Prostate gland (tissue), 2 donors: ENCODE measurements at regions not wholly inside any gene's neighbourhood (a gene's known extent, or its start where the extent isn't known, plus 50 kb on each side); places are given as distances from the start of the nearest gene placed in this dataset.

Experiments used
- DNase-seq: peaks from one replicate; pipeline ENCODE4 v3.0.0-alpha.2; 2019; ENCODE audit warnings: low spot score
- H3K27ac ChIP-seq, 2 donors: fragments of 200-600 bp; sonication (generic); 2 replicates each; pipeline ENCODE4 v1.5.1; 2017 to 2019
- H3K27me3 ChIP-seq: fragments of 200-600 bp; sonication (generic); replicated peaks from 2 replicates; pipeline ENCODE4 v1.5.1; 2019; ENCODE audit not compliant: insufficient read depth
- H3K36me3 ChIP-seq, 2 donors: fragments of 200-600 bp; sonication (generic); 1 replicate in 1 of 2; 2 replicates in 1 of 2; pipeline versions ENCODE4 v1.5.1 to v1.8.1; 2017 to 2019
- H3K4me1 ChIP-seq: fragments of 200-600 bp; sonication (generic); replicated peaks from 2 replicates; pipeline ENCODE4 v1.5.1; 2019
- H3K4me3 ChIP-seq, 2 donors: fragments of 200-600 bp; sonication (generic); 2 replicates each; pipeline ENCODE4 v1.5.1; 2017 to 2019
- H3K9me3 ChIP-seq: fragments of 200-600 bp; sonication (generic); 2 replicates; pipeline ENCODE4 v1.5.1; 2017
- CTCF ChIP-seq, 4 experiments: fragments of 200-600 bp in 2 of 4; fragments of 450-650 bp in 2 of 4; sonication (generic) in 2 of 4; IDR thresholded peaks; 1 replicate in 3 of 4; 2 replicates in 1 of 4; pipeline ENCODE4 v1.5.1; 2016 to 2019; ENCODE audit warnings: antibody characterized with exemption in 4 of 4, mild to moderate bottlenecking in 2 of 4, moderate library complexity in 2 of 4
- POLR2A ChIP-seq: fragments of 450-650 bp; IDR thresholded peaks from one replicate; pipeline ENCODE4 v1.6.1; 2016; ENCODE audit warnings: antibody characterized with exemption, mild to moderate bottlenecking
- POLR2AphosphoS5 ChIP-seq: sonication (generic); formaldehyde crosslinking; IDR thresholded peaks from one replicate; pipeline ENCODE4 v1.6.1; 2017; ENCODE audit warnings: antibody characterized with exemption
- WGBS: methylation state at CpG from one replicate; pipeline ENCODE4 v1.1.5; 2018; 5-methylcytosine and 5-hydroxymethylcytosine counted together
- intact Hi-C: fragments of 100-400 bp; cut with DNase I; formaldehyde crosslinking; loops from one replicate; pipeline ENCODE4 v1.14.2; 2022

- no peak for DNase-seq
- Histone ChIP-seq H3K36me3 (no peaks in the 10 kb centered on the region), H3K27ac (peak overlapping the region; percentile 30 to 60), H3K4me1 (no peaks in the 10 kb centered on the region), H3K27me3 (no peaks in the 10 kb centered on the region), H3K4me3 (no peak overlapping the region), H3K9me3 (no peaks in the 10 kb centered on the region)
- no peak for TF ChIP-seq POLR2A
- TF ChIP-seq POLR2AphosphoS5: no peak
- TF ChIP-seq CTCF (IDR thresholded peaks at IDR 0.05): no peak
- intact Hi-C loops: no loop called here
- 94% methylated on average over 68 of the region's 69 CpGs for WGBS
Observed at GRCh38 chr6:170136541-170137175, 154.2 kb downstream of the DLL1 start.

GRCh38 chr6:170135821-170136471 is 154.9 kb downstream of the DLL1 start:
- WGBS: 93% methylated on average over 38 of the region's 38 CpGs
- H3K27me3 ChIP-seq: no peaks in the 10 kb centered on the region
- H3K4me1 ChIP-seq: no peaks in the 10 kb centered on the region
- H3K9me3 ChIP-seq: no peaks in the 10 kb centered on the region
- no peak for DNase-seq
- H3K4me3 ChIP-seq: no peak overlapping the region
- intact Hi-C loops: no loop called here
- H3K36me3 ChIP-seq: no peaks in the 10 kb centered on the region
- TF ChIP-seq CTCF (IDR thresholded peaks at IDR 0.05) (no peak), POLR2AphosphoS5 (no peak), POLR2A (no peak)
- peak overlapping the region in 1 of 2 donors; percentile 60 for H3K27ac ChIP-seq

GRCh38 chr6:170135461-170135820 is 155.4 kb downstream of the DLL1 start:
- H3K27me3 ChIP-seq: no peaks in the 10 kb centered on the region
- H3K4me1 ChIP-seq: no peaks in the 10 kb centered on the region
- no peaks in the 10 kb centered on the region for H3K9me3 ChIP-seq
- TF ChIP-seq POLR2AphosphoS5 (no peak), CTCF (IDR thresholded peaks at IDR 0.05) (no peak), POLR2A (no peak)
- no peak for DNase-seq
- no peak overlapping the region for H3K27ac ChIP-seq
- H3K4me3 ChIP-seq: no peak overlapping the region
- 89% methylated on average over 16 of the region's 16 CpGs for WGBS
- intact Hi-C loops: no loop called here
- no peaks in the 10 kb centered on the region for H3K36me3 ChIP-seq

GRCh38 chr6:170134471-170135440 is 156.1 kb downstream of the DLL1 start:
- no peaks in the 10 kb centered on the region for H3K4me1 ChIP-seq
- no peaks in the 10 kb centered on the region for H3K9me3 ChIP-seq
- H3K4me3 ChIP-seq: no peak overlapping the region
- 85% methylated on average over 31 of the region's 31 CpGs for WGBS
- no peaks in the 10 kb centered on the region for H3K36me3 ChIP-seq
- no peaks in the 10 kb centered on the region for H3K27me3 ChIP-seq
- DNase-seq: no peak
- TF ChIP-seq CTCF (IDR thresholded peaks at IDR 0.05) (no peak), POLR2A (no peak)
- H3K27ac ChIP-seq: no peak overlapping the region
- intact Hi-C loops: no loop called here
